BE2C (cell line): ENCODE measurements at regions not wholly inside any gene's neighbourhood (a gene's known extent, or its start where the extent isn't known, plus 50 kb on each side); places are given as distances from the start of the nearest gene placed in this dataset.

ENCODE experiments used
- DNase-seq: peaks from one replicate; pipeline ENCODE4 v3.0.0-alpha.2; 2020
- H3K27me3 ChIP-seq: fragments of 250-450 bp; sonication (Bioruptor Pico); 2 replicates; pipeline ENCODE4 v1.5.1; 2020; ENCODE audit warnings: mild to moderate bottlenecking
- H3K36me3 ChIP-seq: fragments of 250-450 bp; sonication (Bioruptor Pico); 2 replicates; pipeline ENCODE4 v1.5.1; 2020; ENCODE audit warnings: mild to moderate bottlenecking
- H3K4me1 ChIP-seq: fragments of 250-450 bp; sonication (Bioruptor Pico); 2 replicates; pipeline ENCODE4 v1.5.1; 2020
- H3K4me3 ChIP-seq: 2 replicates; pipeline ENCODE4 v1.5.1; 2011; ENCODE audit warnings: low read depth, low read length
- H3K9me3 ChIP-seq: fragments of 250-450 bp; sonication (Bioruptor Pico); 2 replicates; pipeline ENCODE4 v1.5.1; 2020
- CTCF ChIP-seq: IDR thresholded peaks from 2 replicates; pipeline ENCODE4 v1.5.1; 2012; ENCODE audit warnings: mild to moderate bottlenecking, low read depth, low read length

GRCh38 chr12:107241411-107241810 is 148.1 kb upstream of the CRY1 start:
- Histone ChIP-seq H3K27me3 (peaks cover 5% of the 10 kb centered on the region; the same call in 1 of the 2 replicates), H3K36me3 (no peaks in the 10 kb centered on the region), H3K4me3 (no peak overlapping the region), H3K4me1 (no peaks in the 10 kb centered on the region), H3K9me3 (no peaks in the 10 kb centered on the region)
- DNase-seq = no peak
- TF ChIP-seq CTCF = no peak

DNA sequence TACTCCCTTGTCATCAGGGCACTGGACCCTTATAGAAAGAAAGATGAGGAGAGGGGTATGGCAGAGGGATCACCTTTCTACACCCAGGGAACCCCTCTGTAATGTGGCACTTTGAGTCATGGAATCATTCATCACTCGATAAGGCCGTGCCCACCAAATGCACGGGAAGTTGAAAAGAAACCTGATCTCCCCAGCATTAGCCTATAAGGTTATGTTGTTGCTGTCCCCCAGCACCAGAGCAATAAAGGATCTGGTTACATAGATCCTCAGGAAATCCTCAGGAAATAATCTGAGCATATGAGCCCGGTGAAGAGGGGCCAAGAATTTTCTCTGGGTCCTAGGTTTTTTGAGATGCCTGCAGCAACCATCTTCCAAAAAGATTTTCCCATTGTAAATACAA is 148.8 kb upstream of the CRY1 start:
- H3K27me3 ChIP-seq = no peaks in the 10 kb centered on the region; the same call in 1 of the 2 replicates
- H3K9me3 ChIP-seq = no peaks in the 10 kb centered on the region; the same call in 1 of the 2 replicates
- H3K36me3 ChIP-seq = no peaks in the 10 kb centered on the region
- H3K4me3 ChIP-seq = no peak overlapping the region
- no peak for DNase-seq
- no peak for TF ChIP-seq CTCF
- H3K4me1 ChIP-seq = no peaks in the 10 kb centered on the region

GRCh38 chr12:107243341-107243740 is 150.0 kb upstream of the CRY1 start:
- no peak for TF ChIP-seq CTCF
- Histone ChIP-seq H3K4me3 (no peak overlapping the region), H3K36me3 (no peaks in the 10 kb centered on the region), H3K4me1 (no peaks in the 10 kb centered on the region), H3K27me3 (no peaks in the 10 kb centered on the region), H3K9me3 (no peaks in the 10 kb centered on the region; the same call in 1 of the 2 replicates)
- no peak for DNase-seq

GRCh38 chr12:107244584-107244983 is 151.2 kb upstream of the CRY1 start:
- no peaks in the 10 kb centered on the region for H3K4me1 ChIP-seq
- no peak overlapping the region for H3K4me3 ChIP-seq
- no peaks in the 10 kb centered on the region; the same call in 1 of the 2 replicates for H3K9me3 ChIP-seq
- no peak for TF ChIP-seq CTCF
- DNase-seq = no peak
- no peaks in the 10 kb centered on the region for H3K27me3 ChIP-seq
- H3K36me3 ChIP-seq = no peaks in the 10 kb centered on the region

- no peaks in the 10 kb centered on the region; the same call in 1 of the 2 replicates for H3K9me3 ChIP-seq
- DNase-seq = no peak
- no peak overlapping the region for H3K4me3 ChIP-seq
- TF ChIP-seq CTCF = no peak
- H3K27me3 ChIP-seq = no peaks in the 10 kb centered on the region
- no peaks in the 10 kb centered on the region for H3K36me3 ChIP-seq
- no peaks in the 10 kb centered on the region for H3K4me1 ChIP-seq
Observed at GRCh38 chr12:107247650-107248049, 154.3 kb upstream of the CRY1 start.

DNA sequence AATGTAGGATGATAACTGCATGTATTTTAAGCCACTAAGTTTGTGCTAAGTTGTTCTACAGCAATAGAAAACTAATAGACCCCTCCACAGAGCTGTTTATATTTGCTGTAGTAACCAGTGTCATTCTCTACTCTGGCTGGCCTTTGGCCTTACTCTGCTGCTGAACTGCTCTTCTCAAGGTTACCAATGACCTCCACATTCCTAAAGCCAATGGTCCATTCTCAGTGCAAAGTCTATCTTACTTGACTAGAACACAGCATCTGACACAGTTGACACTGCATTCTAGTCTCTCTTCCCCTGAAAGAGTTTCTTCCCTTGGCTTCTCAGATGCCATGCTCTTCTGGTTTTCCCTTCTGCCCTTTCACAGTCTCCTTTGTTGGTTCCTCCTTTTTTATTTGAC is 154.8 kb upstream of the CRY1 start:
- Histone ChIP-seq H3K27me3 (no peaks in the 10 kb centered on the region), H3K9me3 (no peaks in the 10 kb centered on the region; the same call in 1 of the 2 replicates), H3K4me3 (no peak overlapping the region), H3K36me3 (no peaks in the 10 kb centered on the region), H3K4me1 (no peaks in the 10 kb centered on the region)
- DNase-seq = no peak
- TF ChIP-seq CTCF = no peak
